ENCODE measurements at regions not wholly inside any gene's neighbourhood (a gene's known extent, or its start where the extent isn't known, plus 50 kb on each side); places are given as distances from the start of the nearest gene placed in this dataset.

GRCh38 chr6:8678466-8678865, 243.1 kb upstream of the SLC35B3 start:
- H3K27me3 Mint-ChIP-seq (ENCODE audit: low read depth), result peaks cover 2% of the 10 kb centered on the region; the same call in 1 of the 2 replicates
- WGBS (ENCODE audit: extremely low coverage, insufficient read length, low lambda C conversion rate), result no CpG with 5 or more reads among the region's 5 CpGs
- H3K4me3 Mint-ChIP-seq, result no peak overlapping the region

More at GRCh38 chr6:8678466-8678865, 243.1 kb upstream of the SLC35B3 start:
- H3K18ac ChIP-seq (ENCODE audit: insufficient read length, low read depth, low read length), result no peak overlapping the region
- DNase-seq, result no peak
- no peak overlapping the region for H3K23ac ChIP-seq (ENCODE audit: insufficient read length, low read depth, low read length)
- H4K20me1 ChIP-seq (ENCODE audit: control insufficient read depth, insufficient read depth, insufficient read length), result no peaks in the 10 kb centered on the region
- H3K36me3 Mint-ChIP-seq (ENCODE audit: insufficient read depth in 1 of 3, low read depth in 3 of 3), result no peaks in the 10 kb centered on the region
- H3K27ac Mint-ChIP-seq, result no peak overlapping the region
- no peak overlapping the region for H2BK20ac ChIP-seq (ENCODE audit: low read depth, low read length, poor library complexity, severe bottlenecking)
- no peak overlapping the region for H3K56ac ChIP-seq (ENCODE audit: insufficient read length, low read depth, low read length)
- H2AK5ac ChIP-seq (ENCODE audit: insufficient read length, low read length), result no peak overlapping the region
- H3K4ac ChIP-seq (ENCODE audit: low read depth, low read length), result no peak overlapping the region
- no peaks in the 10 kb centered on the region for H3K9me3 ChIP-seq (ENCODE audit: control insufficient read depth, low read depth, low read length)
- no peaks in the 10 kb centered on the region for H3K79me1 ChIP-seq (ENCODE audit: insufficient read depth, low read depth, low read length, poor library complexity, severe bottlenecking)
- H2BK120ac ChIP-seq (ENCODE audit: low read depth, low read length, poor library complexity, severe bottlenecking), result no peak overlapping the region
- no peak overlapping the region for H3K4me2 ChIP-seq (ENCODE audit: insufficient read depth, insufficient read length, low read length)
- H3K4me1 Mint-ChIP-seq, result no peaks in the 10 kb centered on the region
- no peaks in the 10 kb centered on the region for H3K79me2 ChIP-seq (ENCODE audit: insufficient read depth, low read length)
- H3K4me1 ChIP-seq (ENCODE audit: insufficient read depth, low read length), result no peaks in the 10 kb centered on the region
- H3K9ac ChIP-seq (ENCODE audit: extremely low read depth, insufficient read length, low read length), result no peak overlapping the region
- no peaks in the 10 kb centered on the region for H3K23me2 ChIP-seq (ENCODE audit: insufficient read length, low read depth, low read length, poor library complexity, severe bottlenecking)
- no peak overlapping the region for H2BK12ac ChIP-seq (ENCODE audit: insufficient read length, low read depth, low read length)
- H4K5ac ChIP-seq (ENCODE audit: insufficient read length, low read depth, low read length), result no peak overlapping the region
- H3K27ac ChIP-seq (ENCODE audit: insufficient read length, low read depth, low read length), result no peak overlapping the region
- H3K9me3 Mint-ChIP-seq, result no peaks in the 10 kb centered on the region
- no peak overlapping the region for H3T11ph ChIP-seq (ENCODE audit: low read length)
- H3K14ac ChIP-seq (ENCODE audit: insufficient read depth, low read length), result no peak overlapping the region
- TF ChIP-seq CTCF (conservative IDR thresholded peaks at IDR 0.05), result no peak
- H4K91ac ChIP-seq (ENCODE audit: insufficient read length, low read depth, low read length), result no peak overlapping the region
- no peak overlapping the region for H4K8ac ChIP-seq (replicated peaks; ENCODE audit: insufficient read length, low read depth, low read length)
- no peaks in the 10 kb centered on the region for H3K27me3 ChIP-seq (ENCODE audit: insufficient read depth, low read length)
- H2BK5ac ChIP-seq (ENCODE audit: insufficient read length, low read length), result no peak overlapping the region
- no peak overlapping the region for H2BK15ac ChIP-seq (ENCODE audit: low read depth, low read length)
- no peak overlapping the region for H2AFZ ChIP-seq (ENCODE audit: low read length)

Measured in H9 (cell line).